Omental fat pad (tissue), 3 donors: ENCODE measurements at regions not wholly inside any gene's neighbourhood (a gene's known extent, or its start where the extent isn't known, plus 50 kb on each side); places are given as distances from the start of the nearest gene placed in this dataset.
"Not testable (repeated sequence)": the region's sequence is repeated elsewhere in the genome, so short reads cannot be mapped to it uniquely, and the experiment has no call there.

Experiments
- ATAC-seq: fragments of 150-250 bp; one replicate; pipeline ENCODE4 v1.9.1; 2016; ENCODE audit warnings: mild to moderate bottlenecking, moderate library complexity; ENCODE audit not compliant: low FRiP score
- DNase-seq: peaks from one replicate; pipeline ENCODE4 v3.0.0-alpha.2; 2019; ENCODE audit warnings: low spot score
- CTCF ChIP-seq, 3 donors: fragments of 450-650 bp; IDR thresholded peaks; one replicate each; pipeline ENCODE4 v1.5.1; 2016 to 2017; ENCODE audit warnings: antibody characterized with exemption in 3 of 3, mild to moderate bottlenecking in 3 of 3, moderate library complexity in 2 of 3

- TF ChIP-seq CTCF (IDR thresholded peaks at IDR 0.05): no peak
- no peak for ATAC-seq
These were observed 131.8 kb upstream of the PALS2 start for GRCh38 chr7:24441314-24442027.

GRCh38 chr7:24442170-24442777 lies 131.0 kb upstream of the PALS2 start:
- TF ChIP-seq CTCF (IDR thresholded peaks at IDR 0.05): no peak
- DNase-seq (no peak), ATAC-seq (no peak)

More at GRCh38 chr7:24441314-24442027, 131.8 kb upstream of the PALS2 start:
- DNase-seq: no peak

GRCh38 chr7:24444666-24445440 lies 128.4 kb upstream of the PALS2 start:
- no peak for TF ChIP-seq CTCF (IDR thresholded peaks at IDR 0.05)

GRCh38 chr7:24448038-24448437 lies 125.2 kb upstream of the PALS2 start:
- ATAC-seq: no peak
- TF ChIP-seq CTCF (IDR thresholded peaks at IDR 0.05): no peak
- no peak for DNase-seq

More at GRCh38 chr7:24444666-24445440, 128.4 kb upstream of the PALS2 start:
- no peak for ATAC-seq
- no peak for DNase-seq

GRCh38 chr7:24449416-24449815 lies 123.8 kb upstream of the PALS2 start:
- ATAC-seq: not testable (repeated sequence)

GRCh38 chr7:24455813-24456525 lies 117.3 kb upstream of the PALS2 start:
- no peak for ATAC-seq
- no peak for DNase-seq
- no peak for TF ChIP-seq CTCF (IDR thresholded peaks at IDR 0.05)

More at GRCh38 chr7:24449416-24449815, 123.8 kb upstream of the PALS2 start:
- not testable (repeated sequence) for DNase-seq
